Heart right ventricle (tissue), 16 donors: ENCODE measurements at regions not wholly inside any gene's neighbourhood (a gene's known extent, or its start where the extent isn't known, plus 50 kb on each side); places are given as distances from the start of the nearest gene placed in this dataset.

Experiments used
- ATAC-seq, 8 donors: fragments of 200-7000 bp; cut with Tn5 transposase; one replicate each; pipeline ENCODE4 v1.9.1; 2020; ENCODE audit warnings: mild to moderate bottlenecking in 8 of 8, moderate library complexity in 8 of 8, moderate number of reproducible peaks in 1 of 8
- DNase-seq, 2 donors: peaks; one replicate each; pipeline ENCODE4 v3.0.0-alpha.2; 2020
- H3K27ac ChIP-seq, 10 donors: fragments of 200-600 bp; sonication (generic) in 2 of 10; one replicate each; pipeline versions ENCODE4 v1.5.0 to v1.8.0; 2020 to 2022; ENCODE audit warnings: mild to moderate bottlenecking in 3 of 10
- H3K27me3 ChIP-seq, 7 donors: fragments of 200-600 bp; one replicate each; pipeline ENCODE4 v1.8.0; 2021 to 2022; ENCODE audit warnings: mild to moderate bottlenecking in 2 of 7
- H3K36me3 ChIP-seq, 9 donors: fragments of 200-600 bp; sonication (generic) in 1 of 9; one replicate each; pipeline versions ENCODE4 v1.5.0 to v1.8.0; 2020 to 2022; ENCODE audit warnings: mild to moderate bottlenecking in 2 of 9
- H3K4me1 ChIP-seq, 9 donors: fragments of 200-600 bp; sonication (generic) in 1 of 9; one replicate each; pipeline versions ENCODE4 v1.5.0 to v1.8.0; 2020 to 2022; ENCODE audit warnings: mild to moderate bottlenecking in 4 of 9
- H3K4me3 ChIP-seq, 10 donors: fragments of 200-600 bp; sonication (generic) in 2 of 10; one replicate each; pipeline versions ENCODE4 v1.5.0 to v1.8.0; 2020 to 2022; ENCODE audit warnings: mild to moderate bottlenecking in 7 of 10, moderate library complexity in 2 of 10
- H3K9me3 ChIP-seq, 11 donors: fragments of 200-600 bp in 10 of 11; sonication (generic) in 2 of 11; one replicate each; pipeline versions ENCODE4 v1.5.0 to v1.8.0; 2013 to 2022; ENCODE audit warnings: mild to moderate bottlenecking in 2 of 11, control low read depth in 1 of 11, moderate library complexity in 1 of 11
- WGBS, 2 donors: extraction: QIAGEN DNeasy Blood & Tissue Kit; methylation state at CpG; one replicate each; pipeline ENCODE4 v1.1.7; 2013; ENCODE audit warnings: inconsistent platforms in 1 of 2; 5-methylcytosine and 5-hydroxymethylcytosine counted together
- intact Hi-C, 10 donors: fragments of 100-400 bp; cut with DNase I; formaldehyde crosslinking; loops; one replicate each; pipeline versions ENCODE4 v1.11.1 to v1.14.2; 2022
- TF ChIP-seq, protein P1 (sequence below), 9 donors: fragments of 200-600 bp; sonication (generic) in 2 of 9; IDR thresholded peaks; one replicate each; pipeline versions ENCODE4 v1.5.0 to v1.8.0; 2021 to 2022; ENCODE audit warnings: antibody characterized with exemption in 9 of 9, mild to moderate bottlenecking in 5 of 9, moderate library complexity in 1 of 9
- donor health status: Arrhythmogenic right ventricular cardiomyopathy.
- donor health status: ischemic (EF 13 %, LVEDD 7.1; RV severe dilation, severe dysfunction).
- donor health status: healthy with polysubstance abuse.
- donor health status: DM: no; HTN: yes; CAD: no.
- donor health status: DM: no; HTN: no; CAD: no.
- donor health status: ischemic (EF 25% LVEDD 6.9; RV normal size, moderate dysfunction).
- donor health status: ischemic (EF 25% LVEDD 5.7; RV mildly dilated, moderate dysfunction).
- donor health status: healthy.
- donor health status: DM: yes; HTN: yes; CAD: no.
- donor health status: Ischemic cardiomyopathy.
- donor health status: ischemic (EF 35%, LVEDD 5.7; RV mildly dilated, moderate dysfunction).
- donor health status: nonischemic (EF 11% LVEDD 7.7; RV severe dilation, severe dysfunction).
- donor health status: DM: yes; HTN: yes; CAD: no.
- donor health status: PGD.
- donor health status: ischemic (EF 29% LVEDD 5.4; RV normal size, mild dysfunction).
- donor health status: nonischemic (EF 23%, LVEDD 6.1; RV moderate dilation, normal function).

- Histone ChIP-seq H3K4me3 (no peak overlapping the region), H3K27ac (no peak overlapping the region), H3K36me3 (no peaks in the 10 kb centered on the region), H3K9me3 (peaks cover 0 to 2% (median 0%) of the 10 kb centered on the region in 11 donors), H3K4me1 (peaks cover 0 to 10% (median 0%) of the 10 kb centered on the region in 9 donors), H3K27me3 (peaks cover 0 to 11% (median 5%) of the 10 kb centered on the region in 7 donors)
- 27 to 36% methylated on average over 4 of the region's 4 CpGs for WGBS, 2 donors
- intact Hi-C loops = no loop called here
- no peak for ATAC-seq
- DNase-seq = no peak
- TF ChIP-seq, protein P1, sequence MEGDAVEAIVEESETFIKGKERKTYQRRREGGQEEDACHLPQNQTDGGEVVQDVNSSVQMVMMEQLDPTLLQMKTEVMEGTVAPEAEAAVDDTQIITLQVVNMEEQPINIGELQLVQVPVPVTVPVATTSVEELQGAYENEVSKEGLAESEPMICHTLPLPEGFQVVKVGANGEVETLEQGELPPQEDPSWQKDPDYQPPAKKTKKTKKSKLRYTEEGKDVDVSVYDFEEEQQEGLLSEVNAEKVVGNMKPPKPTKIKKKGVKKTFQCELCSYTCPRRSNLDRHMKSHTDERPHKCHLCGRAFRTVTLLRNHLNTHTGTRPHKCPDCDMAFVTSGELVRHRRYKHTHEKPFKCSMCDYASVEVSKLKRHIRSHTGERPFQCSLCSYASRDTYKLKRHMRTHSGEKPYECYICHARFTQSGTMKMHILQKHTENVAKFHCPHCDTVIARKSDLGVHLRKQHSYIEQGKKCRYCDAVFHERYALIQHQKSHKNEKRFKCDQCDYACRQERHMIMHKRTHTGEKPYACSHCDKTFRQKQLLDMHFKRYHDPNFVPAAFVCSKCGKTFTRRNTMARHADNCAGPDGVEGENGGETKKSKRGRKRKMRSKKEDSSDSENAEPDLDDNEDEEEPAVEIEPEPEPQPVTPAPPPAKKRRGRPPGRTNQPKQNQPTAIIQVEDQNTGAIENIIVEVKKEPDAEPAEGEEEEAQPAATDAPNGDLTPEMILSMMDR (IDR thresholded peaks at IDR 0.05) = peak in 6 of 9 donors; percentile 12 to 42 (median 24)
Observed at GRCh38 chr15:92306663-92307062, 87.0 kb upstream of the ST8SIA2 start.

- TF ChIP-seq, protein P1 (IDR thresholded peaks at IDR 0.05) = no peak
- H3K36me3 ChIP-seq = no peaks in the 10 kb centered on the region
- peaks cover 0 to 6% (median 0%) of the 10 kb centered on the region in 7 donors for H3K27me3 ChIP-seq
- peak overlapping the region in 4 of 10 donors; percentile 7 to 66 (median 28) for H3K27ac ChIP-seq
- H3K4me3 ChIP-seq = no peak overlapping the region
- ATAC-seq (peak in 4 of 8 donors; percentile 33 to 80 (median 50)), DNase-seq (no peak)
- H3K9me3 ChIP-seq = no peaks in the 10 kb centered on the region
- intact Hi-C loops = no loop called here
- H3K4me1 ChIP-seq = peaks cover 0 to 14% (median 6%) of the 10 kb centered on the region in 9 donors
- 44 to 46% methylated on average over 4 of the region's 4 CpGs for WGBS, 2 donors
Observed at GRCh38 chr15:92315144-92315543, 78.5 kb upstream of the ST8SIA2 start.

GRCh38 chr15:92315595-92316211 lies 78.0 kb upstream of the ST8SIA2 start:
- intact Hi-C loops = no loop called here
- no peaks in the 10 kb centered on the region for H3K9me3 ChIP-seq
- H3K4me1 ChIP-seq = peaks cover 0 to 14% (median 6%) of the 10 kb centered on the region in 9 donors
- TF ChIP-seq, protein P1 (IDR thresholded peaks at IDR 0.05) = no peak
- H3K27ac ChIP-seq = peak overlapping the region in 4 of 10 donors; percentile 7 to 66 (median 28)
- no peaks in the 10 kb centered on the region for H3K36me3 ChIP-seq
- peak in 2 of 8 donors; percentile 54 to 55 for ATAC-seq
- no peak for DNase-seq
- H3K27me3 ChIP-seq = peaks cover 0 to 6% (median 0%) of the 10 kb centered on the region in 7 donors
- 27 to 31% methylated on average over 2 of the region's 2 CpGs for WGBS, 2 donors
- H3K4me3 ChIP-seq = no peak overlapping the region

DNA sequence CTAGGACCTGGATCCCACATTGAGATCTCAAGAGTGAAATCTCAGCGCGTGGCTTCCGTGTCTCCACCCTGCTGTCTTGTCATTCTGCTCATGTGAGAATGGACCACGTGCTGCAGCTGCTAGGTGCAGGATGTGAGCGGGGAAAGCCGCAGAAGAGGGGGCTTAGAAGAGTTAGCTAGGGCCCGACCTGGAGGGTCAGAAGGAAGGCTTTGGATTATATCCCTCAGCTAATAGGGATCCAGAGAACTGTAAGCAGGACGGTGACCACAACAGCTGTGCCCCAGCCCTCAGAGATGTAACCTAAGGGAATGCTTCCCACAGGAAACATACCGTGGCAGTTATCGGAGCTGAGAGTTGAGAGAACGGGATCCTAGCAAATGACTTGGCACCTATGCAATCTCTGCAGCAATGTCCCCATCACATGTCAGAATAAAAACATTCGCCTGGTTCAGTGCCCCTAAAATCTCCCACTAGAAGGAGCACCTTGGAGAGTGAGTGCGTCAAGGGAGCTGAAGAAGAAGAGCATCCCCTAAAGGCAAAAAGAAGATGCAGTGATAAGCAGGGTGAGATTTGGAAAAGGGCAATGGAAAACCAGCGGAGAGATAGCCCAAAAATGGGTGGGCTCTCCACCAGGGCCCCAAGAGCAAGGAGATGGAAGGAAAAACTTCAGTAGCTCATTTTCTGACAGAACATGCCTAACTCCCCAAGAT lies 76.9 kb upstream of the ST8SIA2 start:
- ATAC-seq (peak in 1 of 8 donors; percentile 38), DNase-seq (no peak)
- Histone ChIP-seq H3K9me3 (no peaks in the 10 kb centered on the region), H3K27me3 (peaks cover 0 to 6% (median 0%) of the 10 kb centered on the region in 7 donors), H3K36me3 (no peaks in the 10 kb centered on the region), H3K27ac (no peak overlapping the region), H3K4me3 (no peak overlapping the region), H3K4me1 (peaks cover 0 to 14% (median 6%) of the 10 kb centered on the region in 9 donors)
- TF ChIP-seq, protein P1 (IDR thresholded peaks at IDR 0.05) = no peak
- intact Hi-C loops = no loop called here
- 62 to 63% methylated on average over 14 of the region's 14 CpGs for WGBS, 2 donors
